Pancreas (tissue), 10 donors: ENCODE measurements at regions not wholly inside any gene's neighbourhood (a gene's known extent, or its start where the extent isn't known, plus 50 kb on each side); places are given as distances from the start of the nearest gene placed in this dataset.

Experiments
- ATAC-seq, 4 donors: fragments of 200-7000 bp; cut with Tn5 transposase; one replicate each; pipeline versions ENCODE4 v1.8.0 to v1.9.1; 2020; ENCODE audit warnings: mild to moderate bottlenecking in 4 of 4, moderate library complexity in 4 of 4
- DNase-seq, 6 donors: peaks; one replicate each; pipeline ENCODE4 v3.0.0-alpha.2; 2020
- FAIRE-seq: peaks from 2 replicates; lab custom pipeline; 2012; peaks lifted over from hg19 to GRCh38; lab: Jason Lieb, UNC
- H3K27ac ChIP-seq, 4 donors: fragments of 200-600 bp; sonication (generic); 1 replicate in 3 of 4; 2 replicates in 1 of 4; pipeline versions ENCODE4 v1.5.0 to v1.8.0; 2020
- H3K27me3 ChIP-seq, 4 donors: fragments of 200-600 bp; one replicate each; pipeline ENCODE4 v1.8.0; 2021
- H3K36me3 ChIP-seq, 3 donors: fragments of 200-600 bp; sonication (generic) in 1 of 3; one replicate each; pipeline versions ENCODE4 v1.5.0 to v1.8.0; 2020 to 2021
- H3K4me1 ChIP-seq, 3 donors: fragments of 200-600 bp; one replicate each; pipeline ENCODE4 v1.8.0; 2021
- H3K4me3 ChIP-seq, 4 donors: fragments of 200-600 bp; sonication (generic) in 2 of 4; one replicate each; pipeline versions ENCODE4 v1.5.0 to v1.8.0; 2020 to 2021
- H3K9me3 ChIP-seq, 4 donors: fragments of 200-600 bp; one replicate each; pipeline ENCODE4 v1.8.0; 2021
- WGBS, 2 donors: extraction: QIAGEN DNeasy Blood & Tissue Kit; methylation state at CpG; one replicate each; pipeline ENCODE4 v1.1.7; 2013; 5-methylcytosine and 5-hydroxymethylcytosine counted together
- intact Hi-C, 3 donors: fragments of 100-400 bp; cut with DNase I; formaldehyde crosslinking; loops; one replicate each; pipeline versions ENCODE4 v1.11.1 to v1.14.2; 2022
- TF ChIP-seq, protein P1 (sequence below), 4 donors: fragments of 200-600 bp; sonication (generic) in 3 of 4; IDR thresholded peaks; one replicate each; pipeline versions ENCODE4 v1.5.0 to v1.8.0; 2021; ENCODE audit warnings: antibody characterized with exemption in 4 of 4
- donor health status: healthy with polysubstance abuse.
- donor health status: DM: no; HTN: no; CAD: no; lungs with moderate emphysema.
- donor health status: DM: no; HTN: no; CAD: no.
- donor health status: control.
- donor health status: control.
- donor health status: Bipolar disorder and iron deficiency.
- donor health status: DM: yes; HTN: yes; CAD: no.
- donor health status: DM: no; HTN: no; CAD: no.
- donor health status: DM: no; HTN: no; CAD: no.
- donor health status: DM: yes; HTN: yes; CAD: no.

DNA sequence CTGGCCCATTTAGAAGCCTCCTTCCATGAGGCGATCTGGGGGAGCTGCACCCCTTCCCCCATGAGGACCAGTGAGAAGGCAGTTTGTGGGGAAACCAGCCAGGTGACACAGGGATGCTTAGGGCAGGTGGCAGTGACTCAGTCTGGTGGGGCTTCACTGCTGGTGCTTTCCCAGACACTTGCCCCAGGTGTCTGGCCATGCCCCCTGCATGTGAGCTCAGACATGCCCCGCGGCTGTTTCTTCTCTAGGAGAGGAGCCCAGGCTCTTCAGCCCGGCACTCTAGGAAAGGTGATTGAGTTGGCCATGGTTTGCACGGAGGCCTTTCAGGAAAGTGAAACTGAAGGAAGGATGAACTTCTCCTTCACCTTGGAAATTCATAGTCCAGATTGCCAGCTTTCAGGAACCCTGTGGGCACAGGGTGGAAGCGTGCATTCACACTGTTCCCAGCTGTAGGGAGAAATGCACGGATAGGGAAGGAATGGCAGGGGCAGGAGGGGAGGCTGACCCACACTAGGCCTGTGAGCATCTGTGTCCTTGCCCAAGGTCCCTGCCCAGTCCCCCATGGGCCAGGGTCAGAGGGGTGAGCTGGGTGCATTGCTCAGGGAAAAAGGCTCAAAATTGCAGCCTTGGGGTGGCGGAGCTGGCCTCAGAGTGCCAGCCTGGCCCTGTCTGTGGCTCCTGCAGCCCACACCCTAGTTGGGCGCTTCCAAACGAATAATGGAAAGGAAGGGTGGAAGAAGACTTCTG lies 359.1 kb downstream of the GLRX3 start:
- no peaks in the 10 kb centered on the region for H3K4me1 ChIP-seq
- FAIRE-seq (no peak), ATAC-seq (no peak), DNase-seq (peak in 1 of 6 donors; percentile 27)
- no peak overlapping the region for H3K4me3 ChIP-seq
- no peaks in the 10 kb centered on the region for H3K36me3 ChIP-seq
- no peaks in the 10 kb centered on the region for H3K27me3 ChIP-seq
- 85 to 92% methylated on average over 10 of the region's 10 CpGs for WGBS, 2 donors
- TF ChIP-seq, protein P1, sequence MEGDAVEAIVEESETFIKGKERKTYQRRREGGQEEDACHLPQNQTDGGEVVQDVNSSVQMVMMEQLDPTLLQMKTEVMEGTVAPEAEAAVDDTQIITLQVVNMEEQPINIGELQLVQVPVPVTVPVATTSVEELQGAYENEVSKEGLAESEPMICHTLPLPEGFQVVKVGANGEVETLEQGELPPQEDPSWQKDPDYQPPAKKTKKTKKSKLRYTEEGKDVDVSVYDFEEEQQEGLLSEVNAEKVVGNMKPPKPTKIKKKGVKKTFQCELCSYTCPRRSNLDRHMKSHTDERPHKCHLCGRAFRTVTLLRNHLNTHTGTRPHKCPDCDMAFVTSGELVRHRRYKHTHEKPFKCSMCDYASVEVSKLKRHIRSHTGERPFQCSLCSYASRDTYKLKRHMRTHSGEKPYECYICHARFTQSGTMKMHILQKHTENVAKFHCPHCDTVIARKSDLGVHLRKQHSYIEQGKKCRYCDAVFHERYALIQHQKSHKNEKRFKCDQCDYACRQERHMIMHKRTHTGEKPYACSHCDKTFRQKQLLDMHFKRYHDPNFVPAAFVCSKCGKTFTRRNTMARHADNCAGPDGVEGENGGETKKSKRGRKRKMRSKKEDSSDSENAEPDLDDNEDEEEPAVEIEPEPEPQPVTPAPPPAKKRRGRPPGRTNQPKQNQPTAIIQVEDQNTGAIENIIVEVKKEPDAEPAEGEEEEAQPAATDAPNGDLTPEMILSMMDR (IDR thresholded peaks at IDR 0.05): no peak
- no peak overlapping the region for H3K27ac ChIP-seq
- intact Hi-C loops: no loop called here
- no peaks in the 10 kb centered on the region for H3K9me3 ChIP-seq

DNA sequence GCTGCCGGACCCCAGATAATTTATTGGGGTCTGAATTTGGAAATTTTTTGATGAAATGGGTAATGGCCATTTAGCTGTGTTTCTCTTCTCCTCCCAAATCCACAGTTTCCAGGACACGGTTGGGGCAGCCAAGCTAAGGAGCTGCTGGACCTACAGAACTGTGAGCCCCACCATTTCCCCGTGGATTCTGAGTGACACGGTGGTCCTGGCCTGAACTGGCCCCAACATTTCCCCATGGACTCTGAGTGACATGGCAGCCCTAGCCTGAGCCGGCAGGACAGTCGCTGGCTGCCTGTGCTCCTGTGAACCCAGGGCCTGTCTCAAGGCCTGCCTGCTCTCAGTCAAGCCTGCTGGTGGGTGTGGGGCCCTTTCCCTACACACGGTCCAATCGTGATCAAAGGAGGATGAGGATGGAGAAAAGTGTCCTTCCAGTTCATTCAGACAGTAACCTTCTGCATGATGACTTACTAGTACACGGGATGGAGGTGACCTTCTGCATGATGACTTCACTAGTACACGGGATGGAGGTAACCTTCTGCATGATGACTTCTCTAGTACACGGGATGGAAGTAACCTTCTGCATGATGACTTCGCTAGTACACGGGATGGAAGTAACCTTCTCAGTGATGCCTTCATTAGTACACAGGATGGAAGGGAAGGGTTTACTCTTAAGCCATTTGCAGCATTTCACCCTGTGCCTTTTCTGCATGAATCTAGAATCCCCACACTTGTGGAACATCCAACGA lies 359.9 kb downstream of the GLRX3 start:
- DNase-seq (peak in 1 of 6 donors; percentile 21), FAIRE-seq (no peak), ATAC-seq (peak in 1 of 4 donors; percentile 43)
- WGBS, 2 donors: 73 to 78% methylated on average over 14 of the region's 14 CpGs
- no peaks in the 10 kb centered on the region for H3K4me1 ChIP-seq
- H3K9me3 ChIP-seq: no peaks in the 10 kb centered on the region
- intact Hi-C loops: no loop called here
- H3K27ac ChIP-seq: no peak overlapping the region
- TF ChIP-seq, protein P1 (IDR thresholded peaks at IDR 0.05): no peak
- H3K4me3 ChIP-seq: no peak overlapping the region
- no peaks in the 10 kb centered on the region for H3K36me3 ChIP-seq
- no peaks in the 10 kb centered on the region for H3K27me3 ChIP-seq

DNA sequence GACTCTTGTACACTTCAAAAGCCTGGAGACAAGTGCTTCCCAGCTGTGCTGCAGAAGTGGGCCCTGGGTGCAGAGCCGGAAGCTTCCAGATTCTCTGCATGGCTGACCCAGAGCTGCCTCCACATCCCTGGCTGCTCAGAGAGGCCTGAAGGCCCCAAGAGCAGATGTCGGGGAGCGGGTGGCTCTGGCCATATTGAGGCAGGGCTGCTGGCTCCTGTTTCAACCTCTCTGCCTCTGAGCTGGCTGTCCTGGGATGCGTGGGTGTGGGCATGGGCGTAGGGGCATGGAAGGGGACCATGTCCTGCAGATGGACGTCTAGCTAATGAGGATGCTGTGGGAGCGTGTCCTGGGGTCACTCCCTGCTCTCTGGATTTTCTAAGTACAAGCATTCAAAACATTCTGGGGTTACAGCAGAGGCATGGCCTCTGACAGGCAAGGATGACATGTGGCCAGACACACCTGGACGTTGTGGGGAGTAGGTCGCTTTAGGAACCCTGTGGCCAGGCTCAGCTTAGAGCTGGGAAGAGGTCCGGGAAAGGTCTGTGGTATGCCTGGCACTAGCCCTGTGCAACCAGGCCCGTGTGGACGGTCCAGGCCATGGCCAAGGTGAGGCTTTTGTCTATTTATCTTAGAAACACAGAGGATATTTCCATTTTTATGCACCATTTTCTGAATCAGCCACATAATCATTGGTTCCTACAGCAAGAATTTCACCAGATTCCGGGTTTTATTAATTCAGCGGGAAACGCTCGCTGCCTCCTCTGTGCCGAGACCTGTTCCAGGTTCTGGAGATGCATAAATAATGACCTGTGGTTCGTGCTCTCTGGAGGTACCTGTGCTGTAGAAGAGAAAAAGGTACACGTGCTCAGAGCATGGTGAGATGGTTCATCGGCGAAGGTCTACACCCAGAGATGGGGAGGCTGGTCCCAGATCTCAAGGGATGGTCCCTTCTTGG lies 361.1 kb downstream of the GLRX3 start:
- ATAC-seq: no peak
- intact Hi-C loops: no loop called here
- FAIRE-seq: no peak
- 76 to 79% methylated on average over 21 of the region's 21 CpGs for WGBS, 2 donors
- H3K36me3 ChIP-seq: no peaks in the 10 kb centered on the region
- no peaks in the 10 kb centered on the region for H3K4me1 ChIP-seq
- H3K9me3 ChIP-seq: no peaks in the 10 kb centered on the region
- peak in 1 of 6 donors; percentile 28 for DNase-seq
- no peaks in the 10 kb centered on the region for H3K27me3 ChIP-seq
- TF ChIP-seq, protein P1 (IDR thresholded peaks at IDR 0.05): no peak
- H3K27ac ChIP-seq: no peak overlapping the region
- no peak overlapping the region for H3K4me3 ChIP-seq

DNA sequence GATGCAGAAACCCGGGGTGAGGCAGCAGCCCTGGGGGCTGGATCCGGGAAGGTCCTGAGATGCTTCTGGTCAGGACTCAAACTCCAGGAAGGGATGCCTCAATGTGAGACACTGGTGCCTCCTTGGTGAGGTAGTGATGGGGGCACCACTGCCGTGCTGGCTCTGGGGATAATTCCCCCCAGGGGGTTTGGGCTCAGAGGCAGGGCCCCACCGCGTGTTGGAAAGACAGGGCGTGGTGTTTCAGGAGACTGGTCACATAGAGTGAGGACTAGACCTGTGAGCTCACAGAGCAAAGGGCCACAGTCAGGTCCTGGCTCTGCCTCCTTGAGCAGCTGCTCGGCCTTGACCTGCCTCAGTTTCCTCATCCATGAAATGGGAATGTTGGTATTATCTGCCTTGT lies 361.9 kb downstream of the GLRX3 start:
- peak in 1 of 6 donors; percentile 10 for DNase-seq

More for the DNA sequence above, 361.9 kb downstream of the GLRX3 start:
- WGBS, 2 donors: 80 to 84% methylated on average over 7 of the region's 7 CpGs
- Histone ChIP-seq H3K9me3 (no peaks in the 10 kb centered on the region), H3K36me3 (no peaks in the 10 kb centered on the region), H3K27me3 (no peaks in the 10 kb centered on the region), H3K4me3 (no peak overlapping the region), H3K4me1 (no peaks in the 10 kb centered on the region), H3K27ac (no peak overlapping the region)
- TF ChIP-seq, protein P1 (IDR thresholded peaks at IDR 0.05): no peak
- ATAC-seq (no peak), FAIRE-seq (no peak)
- intact Hi-C loops: no loop called here
